Body of pancreas (tissue), 4 donors: ENCODE measurements at regions not wholly inside any gene's neighbourhood (a gene's known extent, or its start where the extent isn't known, plus 50 kb on each side); places are given as distances from the start of the nearest gene placed in this dataset.

Experiments
- CTCF ChIP-seq, 7 experiments: fragments of 450-650 bp in 4 of 7; fragments of 200-600 bp in 3 of 7; sonication (generic) in 3 of 7; IDR thresholded peaks; one replicate each; pipeline ENCODE4 v1.5.1; 2016 to 2019; ENCODE audit warnings: antibody characterized with exemption in 7 of 7
- POLR2A ChIP-seq, 3 donors: fragments of 450-650 bp; IDR thresholded peaks; one replicate each; pipeline ENCODE4 v1.6.1; 2016; ENCODE audit warnings: antibody characterized with exemption in 3 of 3, mild to moderate bottlenecking in 2 of 3

GRCh38 chr9:20270161-20270560 is 352.1 kb downstream of the MLLT3 start:
- TF ChIP-seq CTCF (IDR thresholded peaks at IDR 0.05) = no peak
- no peak for TF ChIP-seq POLR2A (IDR thresholded peaks at IDR 0.05)
